Activated T-helper 17 cell treated with anti-CD3 and anti-CD28 coated beads, Interleukin-2, amount 50 U/mL, for 72 hours (primary cell): ENCODE measurements at regions not wholly inside any gene's neighbourhood (a gene's known extent, or its start where the extent isn't known, plus 50 kb on each side); places are given as distances from the start of the nearest gene placed in this dataset.

ENCODE experiments used
- ATAC-seq: fragments of 150-1000 bp; cut with Tn5 transposase; replicated peaks from 2 replicates; pipeline ENCODE4 v1.10.0; 2021; ENCODE audit warnings: mild to moderate bottlenecking, moderate library complexity
- H3K27ac Mint-ChIP-seq: one replicate; pipeline ENCODE4 v1.8.0; 2022; ENCODE audit warnings: mixed read lengths
- H3K27me3 Mint-ChIP-seq: one replicate; pipeline ENCODE4 v1.8.0; 2022; ENCODE audit warnings: mixed read lengths
- H3K36me3 Mint-ChIP-seq: one replicate; pipeline ENCODE4 v1.8.0; 2022; ENCODE audit warnings: low read depth, mild to moderate bottlenecking, mixed read lengths
- H3K4me1 Mint-ChIP-seq: one replicate; pipeline ENCODE4 v1.8.0; 2022; ENCODE audit warnings: mixed read lengths
- H3K4me3 Mint-ChIP-seq: one replicate; pipeline ENCODE4 v1.8.0; 2022; ENCODE audit warnings: mild to moderate bottlenecking, mixed read lengths
- H3K9me3 Mint-ChIP-seq: one replicate; pipeline ENCODE4 v1.8.0; 2022; ENCODE audit warnings: mixed read lengths

GRCh38 chr15:70493376-70493775 is 270.0 kb downstream of the UACA start:
- H3K4me3 Mint-ChIP-seq, result peak overlapping the region; percentile 74
- H3K36me3 Mint-ChIP-seq, result peaks cover 11% of the 10 kb centered on the region
- peak overlapping the region; percentile 96 for H3K27ac Mint-ChIP-seq
- ATAC-seq, result peak; percentile 15
- peaks cover 45% of the 10 kb centered on the region for H3K4me1 Mint-ChIP-seq
- H3K27me3 Mint-ChIP-seq, result peaks cover 16% of the 10 kb centered on the region
- H3K9me3 Mint-ChIP-seq, result no peaks in the 10 kb centered on the region

- Mint-ChIP-seq H3K4me3 (peak overlapping the region; percentile 74), H3K27ac (peak overlapping the region; percentile 96), H3K27me3 (peaks cover 16% of the 10 kb centered on the region), H3K9me3 (no peaks in the 10 kb centered on the region), H3K4me1 (peaks cover 48% of the 10 kb centered on the region), H3K36me3 (peaks cover 11% of the 10 kb centered on the region)
- ATAC-seq, result peak; percentile 77
These were observed 270.8 kb downstream of the UACA start for GRCh38 chr15:70492240-70493177.

GRCh38 chr15:70491641-70492040 is 271.7 kb downstream of the UACA start:
- no peaks in the 10 kb centered on the region for H3K9me3 Mint-ChIP-seq
- H3K36me3 Mint-ChIP-seq, result peaks cover 12% of the 10 kb centered on the region
- H3K27me3 Mint-ChIP-seq, result peaks cover 13% of the 10 kb centered on the region
- peak overlapping the region; percentile 96 for H3K27ac Mint-ChIP-seq
- peak overlapping the region; percentile 74 for H3K4me3 Mint-ChIP-seq
- ATAC-seq, result no peak
- H3K4me1 Mint-ChIP-seq, result peaks cover 54% of the 10 kb centered on the region

GRCh38 chr15:70491201-70491621 is 272.1 kb downstream of the UACA start:
- H3K9me3 Mint-ChIP-seq, result no peaks in the 10 kb centered on the region
- H3K4me1 Mint-ChIP-seq, result peaks cover 59% of the 10 kb centered on the region
- H3K27ac Mint-ChIP-seq, result peak overlapping the region; percentile 96
- peaks cover 12% of the 10 kb centered on the region for H3K27me3 Mint-ChIP-seq
- ATAC-seq, result peak; percentile 28
- H3K4me3 Mint-ChIP-seq, result peak overlapping the region; percentile 74
- H3K36me3 Mint-ChIP-seq, result peaks cover 16% of the 10 kb centered on the region

- peaks cover 17% of the 10 kb centered on the region for H3K36me3 Mint-ChIP-seq
- H3K9me3 Mint-ChIP-seq, result no peaks in the 10 kb centered on the region
- H3K27ac Mint-ChIP-seq, result peak overlapping the region; percentile 96
- H3K4me1 Mint-ChIP-seq, result peaks cover 60% of the 10 kb centered on the region
- H3K4me3 Mint-ChIP-seq, result peak overlapping the region; percentile 74
- no peak for ATAC-seq
- peaks cover 12% of the 10 kb centered on the region for H3K27me3 Mint-ChIP-seq
These were observed 272.6 kb downstream of the UACA start for GRCh38 chr15:70490838-70491155.

GRCh38 chr15:70490148-70490837 is 273.1 kb downstream of the UACA start:
- no peak for ATAC-seq
- H3K36me3 Mint-ChIP-seq, result peaks cover 17% of the 10 kb centered on the region
- peaks cover 60% of the 10 kb centered on the region for H3K4me1 Mint-ChIP-seq
- H3K27me3 Mint-ChIP-seq, result peaks cover 12% of the 10 kb centered on the region
- peak overlapping the region; percentile 74 for H3K4me3 Mint-ChIP-seq
- no peaks in the 10 kb centered on the region for H3K9me3 Mint-ChIP-seq
- peak overlapping the region; percentile 96 for H3K27ac Mint-ChIP-seq

- H3K9me3 Mint-ChIP-seq, result no peaks in the 10 kb centered on the region
- H3K4me1 Mint-ChIP-seq, result peaks cover 49% of the 10 kb centered on the region
- H3K27ac Mint-ChIP-seq, result no peak overlapping the region
- H3K36me3 Mint-ChIP-seq, result peaks cover 17% of the 10 kb centered on the region
- no peak overlapping the region for H3K4me3 Mint-ChIP-seq
- peaks cover 16% of the 10 kb centered on the region for H3K27me3 Mint-ChIP-seq
- no peak for ATAC-seq
These were observed 274.2 kb downstream of the UACA start for GRCh38 chr15:70488941-70489848.

GRCh38 chr15:70488002-70488605 is 275.3 kb downstream of the UACA start:
- Mint-ChIP-seq H3K4me1 (peaks cover 42% of the 10 kb centered on the region), H3K27me3 (peaks cover 24% of the 10 kb centered on the region), H3K36me3 (peaks cover 17% of the 10 kb centered on the region), H3K27ac (peak overlapping the region; percentile 73), H3K4me3 (no peak overlapping the region), H3K9me3 (no peaks in the 10 kb centered on the region)
- no peak for ATAC-seq

- Mint-ChIP-seq H3K27me3 (peaks cover 30% of the 10 kb centered on the region), H3K4me3 (no peak overlapping the region), H3K27ac (peak overlapping the region; percentile 73), H3K9me3 (no peaks in the 10 kb centered on the region), H3K4me1 (peaks cover 35% of the 10 kb centered on the region), H3K36me3 (peaks cover 10% of the 10 kb centered on the region)
- no peak for ATAC-seq
These were observed 276.0 kb downstream of the UACA start for GRCh38 chr15:70487387-70487740.

- Mint-ChIP-seq H3K27me3 (peaks cover 33% of the 10 kb centered on the region), H3K4me1 (peaks cover 29% of the 10 kb centered on the region), H3K36me3 (peaks cover 6% of the 10 kb centered on the region), H3K9me3 (no peaks in the 10 kb centered on the region), H3K27ac (peak overlapping the region; percentile 73), H3K4me3 (peak overlapping the region; percentile 29)
- peak; percentile 86 for ATAC-seq
These were observed 276.6 kb downstream of the UACA start for GRCh38 chr15:70486451-70487386.

- H3K9me3 Mint-ChIP-seq, result no peaks in the 10 kb centered on the region
- no peak for ATAC-seq
- H3K27me3 Mint-ChIP-seq, result peaks cover 33% of the 10 kb centered on the region
- H3K4me1 Mint-ChIP-seq, result peaks cover 22% of the 10 kb centered on the region
- peak overlapping the region; percentile 73 for H3K27ac Mint-ChIP-seq
- peak overlapping the region; percentile 29 for H3K4me3 Mint-ChIP-seq
- H3K36me3 Mint-ChIP-seq, result peaks cover 6% of the 10 kb centered on the region
These were observed 277.3 kb downstream of the UACA start for GRCh38 chr15:70486012-70486411.

- Mint-ChIP-seq H3K36me3 (peaks cover 6% of the 10 kb centered on the region), H3K4me3 (no peak overlapping the region), H3K4me1 (peaks cover 23% of the 10 kb centered on the region), H3K27me3 (peaks cover 31% of the 10 kb centered on the region), H3K27ac (no peak overlapping the region), H3K9me3 (no peaks in the 10 kb centered on the region)
- no peak for ATAC-seq
These were observed 278.4 kb downstream of the UACA start for GRCh38 chr15:70484993-70485392.

GRCh38 chr15:70483513-70483912 is 279.8 kb downstream of the UACA start:
- Mint-ChIP-seq H3K27me3 (peaks cover 29% of the 10 kb centered on the region), H3K36me3 (peaks cover 12% of the 10 kb centered on the region), H3K4me1 (peaks cover 31% of the 10 kb centered on the region), H3K4me3 (no peak overlapping the region), H3K27ac (no peak overlapping the region), H3K9me3 (no peaks in the 10 kb centered on the region)
- no peak for ATAC-seq
